ENCODE measurements at regions not wholly inside any gene's neighbourhood (a gene's known extent, or its start where the extent isn't known, plus 50 kb on each side); places are given as distances from the start of the nearest gene placed in this dataset.

DNA sequence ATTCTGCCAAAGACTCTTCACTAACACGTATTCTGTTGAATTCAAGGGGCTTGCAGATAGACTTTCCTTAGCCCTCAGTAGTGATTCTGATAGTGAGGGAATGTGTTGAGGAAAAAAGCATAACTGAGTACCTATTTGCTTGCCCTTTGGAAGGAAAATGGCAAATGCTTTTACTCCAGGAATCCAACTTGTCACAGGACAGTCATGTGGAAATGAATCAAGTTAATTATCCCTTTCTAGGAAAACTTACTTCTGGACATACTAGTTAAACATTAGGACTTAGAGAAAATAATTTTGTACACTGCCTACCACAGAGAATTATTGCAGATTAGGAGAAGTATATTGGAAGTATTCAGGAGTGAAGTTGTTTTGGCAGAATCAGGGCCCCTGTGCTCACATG lies 148.9 kb upstream of the SLC13A1 start:
- no peaks in the 10 kb centered on the region for H3K9me3 ChIP-seq
- no peak overlapping the region for H3K4me3 ChIP-seq
- H3K27ac ChIP-seq, result no peak overlapping the region
- H3K4me1 ChIP-seq, result no peaks in the 10 kb centered on the region
- no peaks in the 10 kb centered on the region for H3K36me3 ChIP-seq
- 73 to 84% methylated on average over 1 of the region's 1 CpG for WGBS, 2 donors
- no peaks in the 10 kb centered on the region for H3K27me3 ChIP-seq
- DNase-seq, result no peak
- TF ChIP-seq, protein P1, sequence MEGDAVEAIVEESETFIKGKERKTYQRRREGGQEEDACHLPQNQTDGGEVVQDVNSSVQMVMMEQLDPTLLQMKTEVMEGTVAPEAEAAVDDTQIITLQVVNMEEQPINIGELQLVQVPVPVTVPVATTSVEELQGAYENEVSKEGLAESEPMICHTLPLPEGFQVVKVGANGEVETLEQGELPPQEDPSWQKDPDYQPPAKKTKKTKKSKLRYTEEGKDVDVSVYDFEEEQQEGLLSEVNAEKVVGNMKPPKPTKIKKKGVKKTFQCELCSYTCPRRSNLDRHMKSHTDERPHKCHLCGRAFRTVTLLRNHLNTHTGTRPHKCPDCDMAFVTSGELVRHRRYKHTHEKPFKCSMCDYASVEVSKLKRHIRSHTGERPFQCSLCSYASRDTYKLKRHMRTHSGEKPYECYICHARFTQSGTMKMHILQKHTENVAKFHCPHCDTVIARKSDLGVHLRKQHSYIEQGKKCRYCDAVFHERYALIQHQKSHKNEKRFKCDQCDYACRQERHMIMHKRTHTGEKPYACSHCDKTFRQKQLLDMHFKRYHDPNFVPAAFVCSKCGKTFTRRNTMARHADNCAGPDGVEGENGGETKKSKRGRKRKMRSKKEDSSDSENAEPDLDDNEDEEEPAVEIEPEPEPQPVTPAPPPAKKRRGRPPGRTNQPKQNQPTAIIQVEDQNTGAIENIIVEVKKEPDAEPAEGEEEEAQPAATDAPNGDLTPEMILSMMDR (IDR thresholded peaks at IDR 0.05), result no peak
- TF ChIP-seq POLR2AphosphoS5 (IDR thresholded peaks at IDR 0.05), result no peak
- intact Hi-C loops (cut with DNase I), result no loop called here

DNA sequence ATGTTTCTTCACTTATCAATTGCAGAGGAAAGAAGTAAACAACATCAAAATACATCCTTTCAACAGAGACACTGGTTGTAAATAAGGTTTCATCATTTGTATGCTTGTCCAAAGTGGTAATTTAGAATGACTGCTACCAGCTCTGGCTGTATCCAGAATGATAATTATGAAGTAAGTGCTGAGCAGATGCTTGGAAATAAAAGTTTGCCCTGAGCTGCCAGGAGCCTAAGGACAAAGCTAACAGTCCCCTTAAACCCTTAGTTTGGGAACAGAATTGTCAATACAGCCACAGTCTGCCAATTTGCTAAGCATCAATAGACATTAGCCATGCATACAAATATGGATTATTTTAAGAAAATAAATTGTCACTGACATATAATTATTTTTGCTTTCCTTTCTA lies 147.0 kb upstream of the SLC13A1 start:
- intact Hi-C loops (cut with DNase I), result no loop called here
- H3K27me3 ChIP-seq, result no peaks in the 10 kb centered on the region

DNA sequence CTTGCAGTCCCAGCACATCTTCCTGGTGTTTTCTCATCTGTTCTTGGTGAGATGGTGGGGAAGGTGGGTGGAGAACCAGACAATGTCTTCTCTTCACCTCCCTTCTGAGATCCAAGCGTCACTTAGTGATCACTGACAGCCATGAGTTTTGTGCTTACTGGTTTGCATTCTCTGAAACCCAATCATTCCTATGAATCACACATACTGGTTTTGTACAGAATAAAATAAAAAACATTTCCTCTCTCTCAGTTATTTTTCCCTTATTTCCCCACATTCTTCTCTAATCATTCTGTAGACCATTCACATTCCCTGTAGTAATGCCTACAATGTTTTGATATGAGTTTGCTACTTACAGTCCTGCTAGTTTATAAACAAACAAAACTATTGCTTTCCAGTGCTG lies 143.8 kb upstream of the SLC13A1 start:
- Histone ChIP-seq H3K27me3 (no peaks in the 10 kb centered on the region), H3K4me3 (no peak overlapping the region), H3K9me3 (no peaks in the 10 kb centered on the region), H3K4me1 (no peaks in the 10 kb centered on the region), H3K27ac (no peak overlapping the region), H3K36me3 (no peaks in the 10 kb centered on the region)
- TF ChIP-seq POLR2AphosphoS5 (IDR thresholded peaks at IDR 0.05), result no peak
- TF ChIP-seq POLR2A (IDR thresholded peaks at IDR 0.05), result no peak
- TF ChIP-seq, protein P1 (IDR thresholded peaks at IDR 0.05), result no peak
- TF ChIP-seq EP300 (IDR thresholded peaks at IDR 0.05), result no peak
- WGBS, 2 donors, result 85 to 97% methylated on average over 1 of the region's 1 CpG
- intact Hi-C loops (cut with DNase I), result no loop called here
- DNase-seq, result no peak

More for the DNA sequence above, 147.0 kb upstream of the SLC13A1 start:
- TF ChIP-seq EP300 (IDR thresholded peaks at IDR 0.05) (no peak), POLR2AphosphoS5 (IDR thresholded peaks at IDR 0.05) (no peak), POLR2A (IDR thresholded peaks at IDR 0.05) (no peak)
- TF ChIP-seq, protein P1 (IDR thresholded peaks at IDR 0.05), result no peak
- DNase-seq, result no peak
- no peaks in the 10 kb centered on the region for H3K36me3 ChIP-seq
- H3K27ac ChIP-seq, result no peak overlapping the region
- no peaks in the 10 kb centered on the region for H3K9me3 ChIP-seq
- no peak overlapping the region for H3K4me3 ChIP-seq
- H3K4me1 ChIP-seq, result no peaks in the 10 kb centered on the region

DNA sequence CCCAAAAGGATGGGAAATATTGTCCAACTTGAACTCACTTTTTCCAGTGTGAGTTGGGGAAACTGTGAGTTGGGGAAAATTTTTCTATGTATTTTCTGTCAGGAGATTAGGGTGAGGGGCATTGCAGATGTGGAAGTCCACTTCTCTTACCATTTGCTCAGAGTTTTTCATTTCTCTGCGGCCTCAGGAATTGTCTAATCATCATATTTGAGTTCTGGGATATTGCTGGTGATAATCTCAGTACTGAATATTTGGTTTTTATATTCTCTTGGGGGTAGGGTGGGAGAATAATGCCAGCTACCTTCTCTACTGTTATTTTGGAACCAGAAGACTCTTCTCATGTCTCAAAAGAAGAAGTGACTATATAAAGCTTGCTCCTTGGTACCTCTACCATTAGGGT lies 141.3 kb upstream of the SLC13A1 start:
- intact Hi-C loops (cut with DNase I), result no loop called here
- WGBS, 2 donors, result 37 to 94% methylated on average over 1 of the region's 1 CpG
- TF ChIP-seq, protein P1 (IDR thresholded peaks at IDR 0.05), result no peak
- TF ChIP-seq POLR2A (IDR thresholded peaks at IDR 0.05) (no peak), EP300 (IDR thresholded peaks at IDR 0.05) (no peak), POLR2AphosphoS5 (IDR thresholded peaks at IDR 0.05) (no peak)

DNA sequence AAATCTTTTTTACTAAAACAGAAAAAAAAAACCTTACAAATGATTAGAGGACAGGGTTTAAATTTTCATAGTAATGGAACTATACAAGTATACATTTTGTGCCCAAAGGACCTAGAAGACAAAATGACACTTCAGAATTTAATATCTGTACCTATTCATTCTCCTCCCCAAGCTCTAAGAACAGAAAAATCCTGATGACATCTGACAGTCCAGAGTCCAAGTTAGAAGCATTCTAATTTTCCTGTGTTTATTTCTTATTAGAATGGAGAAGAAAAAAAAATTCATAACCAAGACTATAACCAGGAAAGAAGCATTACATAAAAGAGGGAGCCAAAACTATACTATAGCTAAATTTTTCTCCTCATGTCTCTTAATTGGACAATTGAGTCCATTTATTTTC lies 138.9 kb upstream of the SLC13A1 start:
- H3K4me1 ChIP-seq, result no peaks in the 10 kb centered on the region

More for the DNA sequence above, 141.3 kb upstream of the SLC13A1 start:
- no peak for DNase-seq
- H3K4me3 ChIP-seq, result no peak overlapping the region
- H3K27me3 ChIP-seq, result no peaks in the 10 kb centered on the region
- H3K36me3 ChIP-seq, result no peaks in the 10 kb centered on the region
- no peak overlapping the region for H3K27ac ChIP-seq
- H3K4me1 ChIP-seq, result no peaks in the 10 kb centered on the region
- no peaks in the 10 kb centered on the region for H3K9me3 ChIP-seq

More for the DNA sequence above, 138.9 kb upstream of the SLC13A1 start:
- Histone ChIP-seq H3K27ac (no peak overlapping the region), H3K4me3 (no peak overlapping the region), H3K27me3 (no peaks in the 10 kb centered on the region), H3K36me3 (no peaks in the 10 kb centered on the region), H3K9me3 (no peaks in the 10 kb centered on the region)
- no peak for DNase-seq
- intact Hi-C loops (cut with DNase I), result no loop called here
- TF ChIP-seq POLR2AphosphoS5 (IDR thresholded peaks at IDR 0.05) (no peak), EP300 (IDR thresholded peaks at IDR 0.05) (no peak), POLR2A (IDR thresholded peaks at IDR 0.05) (no peak)
- TF ChIP-seq, protein P1 (IDR thresholded peaks at IDR 0.05), result no peak
